ENCODE measurements at regions not wholly inside any gene's neighbourhood (a gene's known extent, or its start where the extent isn't known, plus 50 kb on each side); places are given as distances from the start of the nearest gene placed in this dataset.

DNA sequence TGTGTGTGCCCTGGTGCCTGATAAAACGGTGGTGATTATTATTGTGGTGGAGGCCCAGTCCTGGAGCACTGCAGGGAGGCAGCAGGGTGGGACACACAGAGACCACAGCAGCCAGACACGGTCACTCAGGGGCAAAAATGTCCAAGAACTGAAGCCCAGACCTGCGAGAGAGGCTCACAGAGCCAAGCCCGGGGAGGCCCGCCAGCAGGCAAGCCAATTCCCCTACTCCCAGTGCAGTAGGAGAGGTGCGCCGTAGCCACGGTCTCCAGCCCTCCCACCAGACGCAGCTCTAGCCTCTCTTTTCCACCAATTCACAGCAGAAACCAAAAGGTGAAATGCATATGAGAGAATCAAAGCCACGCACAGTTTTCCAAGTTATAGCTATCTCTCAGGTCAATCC, 179.4 kb upstream of the TAB2 start:
- H3K36me3 ChIP-seq: no peaks in the 10 kb centered on the region
- DNase-seq (peak in 1 of 5 donors; percentile 42), ATAC-seq (no peak)

DNA sequence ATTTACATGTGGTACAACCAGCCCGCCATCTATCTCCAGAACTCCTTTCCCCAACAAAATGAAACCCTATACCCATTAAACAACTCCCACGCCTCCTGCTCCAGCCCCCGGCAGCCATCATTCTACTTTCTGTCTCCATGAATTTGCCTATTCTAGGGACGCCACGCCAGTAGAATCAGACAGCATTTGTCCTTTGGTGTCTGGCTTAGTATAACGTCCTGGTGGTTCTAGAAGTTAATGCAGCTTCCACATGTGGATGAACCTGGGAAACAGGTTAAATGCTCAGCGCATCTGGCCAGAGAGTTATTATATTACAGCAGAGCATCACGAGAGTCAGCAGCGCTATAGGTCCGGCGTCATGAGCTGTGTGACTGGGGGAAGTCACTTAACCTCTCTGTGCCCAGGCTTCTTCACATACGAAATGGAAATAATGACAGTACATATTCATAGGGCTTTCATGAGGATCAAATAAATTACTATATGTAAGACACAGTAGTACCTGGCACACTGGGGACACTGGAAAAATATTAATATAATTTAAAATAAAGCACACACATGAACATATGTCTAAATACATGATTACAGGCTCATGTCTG, 178.7 kb upstream of the TAB2 start:
- Histone ChIP-seq H3K4me1 (peaks cover 0 to 13% (median 0%) of the 10 kb centered on the region in 12 donors), H3K27me3 (peaks cover 0 to 3% (median 0%) of the 10 kb centered on the region in 9 donors), H3K27ac (peak overlapping the region in 1 of 12 donors; percentile 79), H3K4me3 (no peak overlapping the region), H3K36me3 (no peaks in the 10 kb centered on the region), H3K9me3 (peaks cover 0 to 10% (median 0%) of the 10 kb centered on the region in 12 donors)
- ATAC-seq: no peak
- TF ChIP-seq, protein P1, sequence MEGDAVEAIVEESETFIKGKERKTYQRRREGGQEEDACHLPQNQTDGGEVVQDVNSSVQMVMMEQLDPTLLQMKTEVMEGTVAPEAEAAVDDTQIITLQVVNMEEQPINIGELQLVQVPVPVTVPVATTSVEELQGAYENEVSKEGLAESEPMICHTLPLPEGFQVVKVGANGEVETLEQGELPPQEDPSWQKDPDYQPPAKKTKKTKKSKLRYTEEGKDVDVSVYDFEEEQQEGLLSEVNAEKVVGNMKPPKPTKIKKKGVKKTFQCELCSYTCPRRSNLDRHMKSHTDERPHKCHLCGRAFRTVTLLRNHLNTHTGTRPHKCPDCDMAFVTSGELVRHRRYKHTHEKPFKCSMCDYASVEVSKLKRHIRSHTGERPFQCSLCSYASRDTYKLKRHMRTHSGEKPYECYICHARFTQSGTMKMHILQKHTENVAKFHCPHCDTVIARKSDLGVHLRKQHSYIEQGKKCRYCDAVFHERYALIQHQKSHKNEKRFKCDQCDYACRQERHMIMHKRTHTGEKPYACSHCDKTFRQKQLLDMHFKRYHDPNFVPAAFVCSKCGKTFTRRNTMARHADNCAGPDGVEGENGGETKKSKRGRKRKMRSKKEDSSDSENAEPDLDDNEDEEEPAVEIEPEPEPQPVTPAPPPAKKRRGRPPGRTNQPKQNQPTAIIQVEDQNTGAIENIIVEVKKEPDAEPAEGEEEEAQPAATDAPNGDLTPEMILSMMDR (IDR thresholded peaks at IDR 0.05): no peak
- TF ChIP-seq POLR2A (IDR thresholded peaks at IDR 0.05): no peak
- WGBS, 4 donors: 94 to 97% (median 97%) methylated on average over 12 of the region's 12 CpGs
- no peak for DNase-seq
- intact Hi-C loops (cut with DNase I): no loop called here

More for the DNA sequence above, 179.4 kb upstream of the TAB2 start:
- intact Hi-C loops (cut with DNase I): no loop called here
- H3K9me3 ChIP-seq: peaks cover 0 to 9% (median 0%) of the 10 kb centered on the region in 12 donors
- peaks cover 0 to 13% (median 0%) of the 10 kb centered on the region in 12 donors for H3K4me1 ChIP-seq
- H3K27me3 ChIP-seq: peaks cover 0 to 3% (median 0%) of the 10 kb centered on the region in 9 donors
- no peak overlapping the region for H3K4me3 ChIP-seq
- WGBS, 4 donors: 72 to 89% (median 84%) methylated on average over 3 to 10 of the region's 10 CpGs
- no peak for TF ChIP-seq POLR2A (IDR thresholded peaks at IDR 0.05)
- TF ChIP-seq, protein P1 (IDR thresholded peaks at IDR 0.05): no peak
- H3K27ac ChIP-seq: no peak overlapping the region

DNA sequence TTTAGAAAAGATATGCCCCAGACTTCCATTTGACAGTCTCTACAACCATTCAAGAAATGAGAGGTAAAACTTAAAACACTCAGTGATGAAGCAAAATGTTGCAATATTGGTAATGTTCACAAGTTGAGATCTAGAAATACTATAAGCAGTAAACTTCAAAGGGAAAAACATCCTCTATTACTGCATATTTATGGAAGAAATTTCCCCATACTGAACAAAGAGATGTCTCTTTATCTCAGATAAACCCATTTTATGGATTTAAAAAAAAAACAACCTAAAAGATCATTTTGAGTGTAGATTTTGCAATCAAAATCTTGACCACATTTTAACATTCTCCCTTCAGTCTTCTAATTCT, 177.8 kb upstream of the TAB2 start:
- intact Hi-C loops (cut with DNase I): no loop called here
- no peak overlapping the region for H3K4me3 ChIP-seq
- DNase-seq (no peak), ATAC-seq (no peak)
- peak overlapping the region in 1 of 12 donors; percentile 79 for H3K27ac ChIP-seq
- no peak for TF ChIP-seq POLR2A (IDR thresholded peaks at IDR 0.05)
- TF ChIP-seq, protein P1 (IDR thresholded peaks at IDR 0.05): no peak
- no peaks in the 10 kb centered on the region for H3K36me3 ChIP-seq
- H3K9me3 ChIP-seq: peaks cover 0 to 10% (median 0%) of the 10 kb centered on the region in 12 donors
- peaks cover 0 to 13% (median 0%) of the 10 kb centered on the region in 12 donors for H3K4me1 ChIP-seq
- no peaks in the 10 kb centered on the region for H3K27me3 ChIP-seq

DNA sequence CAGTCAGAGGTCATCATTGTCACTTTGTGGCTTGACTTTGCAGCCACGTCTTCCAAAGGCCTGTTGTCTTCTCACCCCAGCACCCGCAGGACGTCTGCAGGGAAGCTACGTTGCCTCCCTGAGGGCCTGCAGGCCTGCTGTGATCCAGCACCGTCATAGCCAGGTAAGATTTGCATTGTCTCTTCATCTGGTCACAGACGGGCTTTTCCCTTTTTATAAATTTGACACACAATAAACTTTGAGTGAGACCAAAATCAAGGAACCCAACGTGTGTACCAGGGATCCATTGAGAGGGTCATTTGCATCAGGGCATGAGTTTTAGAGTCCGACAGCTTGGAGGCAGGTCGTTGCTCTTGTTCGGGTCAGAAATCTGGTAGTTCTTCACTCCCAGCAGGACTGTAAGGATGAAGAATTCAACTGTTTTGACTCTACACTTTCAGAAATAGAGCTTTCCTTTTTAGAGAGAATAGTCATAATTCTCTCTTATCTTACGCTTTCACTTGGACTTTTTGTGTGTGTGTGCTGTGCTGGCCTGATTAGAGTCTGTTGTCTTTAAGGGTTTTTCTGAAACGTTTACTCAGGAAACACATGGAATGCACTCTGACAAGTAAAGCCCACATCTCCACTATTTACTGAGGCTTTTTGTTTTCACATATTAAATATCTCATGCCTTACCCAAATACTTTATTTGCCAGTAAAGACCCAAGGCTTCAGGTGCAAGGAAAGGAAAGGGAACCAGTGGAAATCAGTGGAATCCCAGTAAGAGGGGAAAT, 177.2 kb upstream of the TAB2 start:
- DNase-seq (no peak), ATAC-seq (no peak)
- no peak for TF ChIP-seq POLR2A (IDR thresholded peaks at IDR 0.05)
- TF ChIP-seq, protein P1 (IDR thresholded peaks at IDR 0.05): no peak
- Histone ChIP-seq H3K4me1 (peaks cover 0 to 13% (median 0%) of the 10 kb centered on the region in 12 donors), H3K4me3 (no peak overlapping the region), H3K36me3 (no peaks in the 10 kb centered on the region), H3K27me3 (no peaks in the 10 kb centered on the region), H3K27ac (peak overlapping the region in 1 of 12 donors; percentile 79), H3K9me3 (peaks cover 0 to 10% (median 0%) of the 10 kb centered on the region in 12 donors)
- intact Hi-C loops (cut with DNase I): no loop called here
- 63 to 79% (median 67%) methylated on average over 12 of the region's 12 CpGs for WGBS, 4 donors
